WTC11 (cell line): ENCODE measurements at regions not wholly inside any gene's neighbourhood (a gene's known extent, or its start where the extent isn't known, plus 50 kb on each side); places are given as distances from the start of the nearest gene placed in this dataset.

ENCODE experiments used
- CTCF ChIP-seq: fragments of 200-600 bp; IDR thresholded peaks from 2 replicates; pipeline ENCODE4 v1.8.0; 2022; ENCODE audit warnings: antibody characterized with exemption
- ETV6 ChIP-seq: sonication (generic); formaldehyde crosslinking; IDR thresholded peaks from 2 replicates; pipeline ENCODE4 v1.8.1; 2022; ENCODE audit warnings: mild to moderate bottlenecking, missing genetic modification reagents
- FOXP4 ChIP-seq: sonication (generic); formaldehyde crosslinking; IDR thresholded peaks from 2 replicates; pipeline ENCODE4 v1.8.0; 2022; ENCODE audit warnings: mild to moderate bottlenecking, missing genetic modification reagents
- HMGXB4 ChIP-seq: sonication (generic); formaldehyde crosslinking; IDR thresholded peaks from 2 replicates; pipeline ENCODE4 v1.8.1; 2023; ENCODE audit warnings: mild to moderate bottlenecking, moderate library complexity, missing genetic modification reagents
- IRF2 ChIP-seq: sonication (generic); formaldehyde crosslinking; IDR thresholded peaks from 2 replicates; pipeline ENCODE4 v1.8.0; 2022; ENCODE audit warnings: low read depth, missing genetic modification reagents, borderline replicate concordance
- NR3C1 ChIP-seq: sonication (generic); formaldehyde crosslinking; conservative IDR thresholded peaks from 2 replicates; pipeline ENCODE4 v1.8.1; 2023; ENCODE audit warnings: low read depth, mild to moderate bottlenecking, missing genetic modification reagents
- PRDM15 ChIP-seq: sonication (generic); formaldehyde crosslinking; IDR thresholded peaks from 2 replicates; pipeline ENCODE4 v1.8.0; 2022; ENCODE audit warnings: missing genetic modification reagents
- SOX15 ChIP-seq: fragments of 250-450 bp; sonication (Bioruptor Pico); IDR thresholded peaks from 2 replicates; pipeline ENCODE4 v1.9.0; 2021; ENCODE audit warnings: mild to moderate bottlenecking
- TEAD1 ChIP-seq: sonication (generic); formaldehyde crosslinking; IDR thresholded peaks from 2 replicates; pipeline ENCODE4 v1.8.0; 2022; ENCODE audit warnings: mild to moderate bottlenecking, missing genetic modification reagents
- ZBTB21 ChIP-seq: sonication (generic); formaldehyde crosslinking; IDR thresholded peaks from 2 replicates; pipeline ENCODE4 v1.8.1; 2023; ENCODE audit warnings: mild to moderate bottlenecking, missing genetic modification reagents, borderline replicate concordance
- ZNF138 ChIP-seq: sonication (generic); formaldehyde crosslinking; conservative IDR thresholded peaks from 2 replicates; pipeline ENCODE4 v1.8.1; 2022; ENCODE audit warnings: mild to moderate bottlenecking, moderate library complexity, missing genetic modification reagents
- ZNF281 ChIP-seq: sonication (generic); formaldehyde crosslinking; IDR thresholded peaks from 2 replicates; pipeline ENCODE4 v1.8.0; 2023; ENCODE audit warnings: mild to moderate bottlenecking, missing genetic modification reagents
- ZNF423 ChIP-seq: fragments of 250-450 bp; sonication (Bioruptor Pico); IDR thresholded peaks from 2 replicates; pipeline ENCODE4 v2.1.2; 2022; ENCODE audit warnings: mild to moderate bottlenecking, moderate library complexity
- TF ChIP-seq, protein P1 (sequence below): sonication (generic); formaldehyde crosslinking; IDR thresholded peaks from 2 replicates; pipeline ENCODE4 v1.8.1; 2023; ENCODE audit warnings: mild to moderate bottlenecking, missing genetic modification reagents, moderate library complexity

- TF ChIP-seq TEAD1 (no peak), CTCF (no peak), ZNF138 (CRISPR knock-in tag) (no peak), IRF2 (CRISPR knock-in tag) (no peak), ZBTB21 (CRISPR knock-in tag) (no peak), PRDM15 (CRISPR knock-in tag) (no peak), ETV6 (CRISPR knock-in tag) (no peak), ZNF423 (CRISPR knock-in tag) (no peak), FOXP4 (CRISPR knock-in tag) (no peak), SOX15 (CRISPR knock-in tag) (no peak), NR3C1 (CRISPR knock-in tag) (no peak), HMGXB4 (CRISPR knock-in tag) (no peak), ZNF281 (CRISPR knock-in tag) (no peak)
- TF ChIP-seq, protein P1, sequence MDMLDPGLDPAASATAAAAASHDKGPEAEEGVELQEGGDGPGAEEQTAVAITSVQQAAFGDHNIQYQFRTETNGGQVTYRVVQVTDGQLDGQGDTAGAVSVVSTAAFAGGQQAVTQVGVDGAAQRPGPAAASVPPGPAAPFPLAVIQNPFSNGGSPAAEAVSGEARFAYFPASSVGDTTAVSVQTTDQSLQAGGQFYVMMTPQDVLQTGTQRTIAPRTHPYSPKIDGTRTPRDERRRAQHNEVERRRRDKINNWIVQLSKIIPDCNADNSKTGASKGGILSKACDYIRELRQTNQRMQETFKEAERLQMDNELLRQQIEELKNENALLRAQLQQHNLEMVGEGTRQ (CRISPR knock-in tag), result no peak
These were observed 216.4 kb downstream of the CRPPA start for GRCh38 chr7:16204953-16205352.
